CD4-positive, alpha-beta T cell (primary cell): ENCODE measurements at regions not wholly inside any gene's neighbourhood (a gene's known extent, or its start where the extent isn't known, plus 50 kb on each side); places are given as distances from the start of the nearest gene placed in this dataset.

ENCODE experiments used
- ATAC-seq: fragments of 200-7000 bp; cut with Tn5 transposase; one replicate; pipeline ENCODE4 v1.10.0; 2022; ENCODE audit warnings: mild to moderate bottlenecking; ENCODE audit not compliant: poor library complexity
- CTCF ChIA-PET: fragments of 350-600 bp; sonication (Branson Sonifier 250); formaldehyde crosslinking; loops from one replicate; lab custom pipeline; 2021; ENCODE audit warnings: antibody characterized with exemption, inconsistent platforms; lab: Charles Lee
- POLR2A ChIA-PET: fragments of 350-600 bp; sonication (Branson Sonifier 250); formaldehyde crosslinking; loops from one replicate; lab custom pipeline; 2021; ENCODE audit warnings: antibody characterized with exemption, inconsistent platforms; lab: Charles Lee
- DNase-seq, 14 experiments: peaks; one replicate each; pipeline ENCODE4 v3.0.0-alpha.2; 2013 to 2020; ENCODE audit warnings: mixed read lengths in 2 of 14
- H3K27ac ChIP-seq, 2 donors: one replicate each; pipeline versions ENCODE4 v1.5.1 to v1.7.0; 2013; ENCODE audit warnings: low read length in 2 of 2, low read depth in 1 of 2, mild to moderate bottlenecking in 1 of 2
- H3K27me3 ChIP-seq, 2 experiments: 1 replicate in 1 of 2; 2 replicates in 1 of 2; pipeline versions ENCODE4 v1.6.1 to v1.7.0; 2013; ENCODE audit warnings: low read length in 2 of 2, control low read depth in 1 of 2, mild to moderate bottlenecking in 1 of 2, moderate library complexity in 1 of 2; ENCODE audit not compliant: insufficient read depth in 2 of 2, control insufficient read depth in 1 of 2
- H3K36me3 ChIP-seq: one replicate; pipeline ENCODE4 v1.6.1; 2013; ENCODE audit warnings: low read length, control low read depth; ENCODE audit not compliant: insufficient read depth
- H3K4me1 ChIP-seq: one replicate; pipeline ENCODE4 v1.6.1; 2013; ENCODE audit warnings: low read length, control low read depth; ENCODE audit not compliant: insufficient read depth
- H3K4me3 ChIP-seq: one replicate; pipeline ENCODE4 v1.5.1; 2013; ENCODE audit warnings: mild to moderate bottlenecking, low read length, moderate library complexity
- H3K9me3 ChIP-seq, 2 experiments: 1 replicate in 1 of 2; 2 replicates in 1 of 2; pipeline versions ENCODE4 v1.6.1 to v1.7.0; 2013; ENCODE audit warnings: low read length in 2 of 2, mild to moderate bottlenecking in 2 of 2, control low read depth in 1 of 2, moderate library complexity in 1 of 2; ENCODE audit not compliant: control insufficient read depth in 1 of 2, insufficient read depth in 1 of 2
- H3K27ac Mint-ChIP-seq: one replicate; pipeline ENCODE4 v1.8.0; 2020; ENCODE audit warnings: mixed read lengths
- H3K27me3 Mint-ChIP-seq: one replicate; pipeline ENCODE4 v1.8.0; 2021; ENCODE audit warnings: mixed read lengths
- H3K36me3 Mint-ChIP-seq: one replicate; pipeline ENCODE4 v1.8.0; 2021; ENCODE audit warnings: low read depth, mixed read lengths
- H3K4me1 Mint-ChIP-seq: one replicate; pipeline ENCODE4 v1.8.0; 2021; ENCODE audit warnings: low read depth, mixed read lengths
- H3K4me3 Mint-ChIP-seq: one replicate; pipeline ENCODE4 v1.8.0; 2020; ENCODE audit warnings: mild to moderate bottlenecking, mixed read lengths
- H3K9me3 Mint-ChIP-seq: one replicate; pipeline ENCODE4 v1.8.0; 2020; ENCODE audit warnings: mixed read lengths
- CTCF ChIP-seq: fragments of 200-600 bp; IDR thresholded peaks from one replicate; pipeline ENCODE4 v1.8.0; 2022; ENCODE audit warnings: antibody characterized with exemption, mild to moderate bottlenecking
- intact Hi-C, 2 experiments: fragments of 100-400 bp; cut with DNase I in 1 of 2; cut with micrococcal nuclease in 1 of 2; formaldehyde crosslinking; loops; one replicate each; pipeline versions ENCODE4 v1.15.1 to v1.9.0; 2023 to 2025; cut with DNase I, micrococcal nuclease

- no peak for TF ChIP-seq CTCF
- Mint-ChIP-seq H3K27me3 (no peaks in the 10 kb centered on the region), H3K9me3 (peaks cover 6% of the 10 kb centered on the region), H3K36me3 (no peaks in the 10 kb centered on the region), H3K27ac (no peak overlapping the region), H3K4me3 (no peak overlapping the region), H3K4me1 (no peaks in the 10 kb centered on the region)
- no peak for ATAC-seq
- ChIA-PET POLR2A (no interaction called here), CTCF (no interaction called here)
- Histone ChIP-seq H3K27ac (no peak overlapping the region), H3K4me3 (no peak overlapping the region), H3K4me1 (no peaks in the 10 kb centered on the region), H3K9me3 (peaks cover 0 to 3% of the 10 kb centered on the region in 2 experiments), H3K27me3 (no peaks in the 10 kb centered on the region), H3K36me3 (no peaks in the 10 kb centered on the region)
- no peak for DNase-seq
- intact Hi-C loops = no loop called here
These were observed 156.8 kb upstream of the GADL1 start for GRCh38 chr3:31051226-31051625.

- ChIA-PET POLR2A (interaction anchor here (0.6 kb wide), 1 partner anchor 497 kb away, joined by 3 read pairs; no protein-coding TSS in a partner anchor), CTCF (no interaction called here)
- H3K27ac ChIP-seq = no peak overlapping the region
- TF ChIP-seq CTCF = no peak
- Mint-ChIP-seq H3K27me3 (no peaks in the 10 kb centered on the region), H3K36me3 (no peaks in the 10 kb centered on the region), H3K4me1 (peaks cover 5% of the 10 kb centered on the region), H3K4me3 (no peak overlapping the region), H3K27ac (no peak overlapping the region), H3K9me3 (peaks cover 4% of the 10 kb centered on the region)
- intact Hi-C loops = no loop called here
- DNase-seq (no peak), ATAC-seq (no peak)
- H3K4me3 ChIP-seq = no peak overlapping the region
- H3K4me1 ChIP-seq = no peaks in the 10 kb centered on the region
- no peaks in the 10 kb centered on the region for H3K36me3 ChIP-seq
- H3K9me3 ChIP-seq = peaks cover 0 to 3% of the 10 kb centered on the region in 2 experiments
- no peaks in the 10 kb centered on the region for H3K27me3 ChIP-seq
These were observed 158.8 kb upstream of the GADL1 start for GRCh38 chr3:31053299-31053698.

GRCh38 chr3:31054032-31054431, 159.6 kb upstream of the GADL1 start:
- TF ChIP-seq CTCF = no peak
- DNase-seq (no peak), ATAC-seq (no peak)
- intact Hi-C loops = no loop called here
- H3K9me3 Mint-ChIP-seq = peaks cover 4% of the 10 kb centered on the region
- Histone ChIP-seq H3K4me1 (no peaks in the 10 kb centered on the region), H3K36me3 (no peaks in the 10 kb centered on the region), H3K27ac (no peak overlapping the region), H3K27me3 (no peaks in the 10 kb centered on the region), H3K9me3 (peaks cover 0 to 9% of the 10 kb centered on the region in 2 experiments), H3K4me3 (no peak overlapping the region)
- no peak overlapping the region for H3K27ac Mint-ChIP-seq
- no peaks in the 10 kb centered on the region for H3K27me3 Mint-ChIP-seq
- peaks cover 5% of the 10 kb centered on the region for H3K4me1 Mint-ChIP-seq
- no peak overlapping the region for H3K4me3 Mint-ChIP-seq
- no peaks in the 10 kb centered on the region for H3K36me3 Mint-ChIP-seq
- CTCF ChIA-PET = no interaction called here
- POLR2A ChIA-PET = no interaction called here
